Prostate gland (tissue), 2 donors: ENCODE measurements at regions not wholly inside any gene's neighbourhood (a gene's known extent, or its start where the extent isn't known, plus 50 kb on each side); places are given as distances from the start of the nearest gene placed in this dataset.

Experiments
- POLR2A ChIP-seq: fragments of 450-650 bp; IDR thresholded peaks from one replicate; pipeline ENCODE4 v1.6.1; 2016; ENCODE audit warnings: antibody characterized with exemption, mild to moderate bottlenecking
- TF ChIP-seq, protein P1 (sequence below), 4 experiments: fragments of 200-600 bp in 2 of 4; fragments of 450-650 bp in 2 of 4; sonication (generic) in 2 of 4; IDR thresholded peaks; 1 replicate in 3 of 4; 2 replicates in 1 of 4; pipeline ENCODE4 v1.5.1; 2016 to 2019; ENCODE audit warnings: antibody characterized with exemption in 4 of 4, mild to moderate bottlenecking in 2 of 4, moderate library complexity in 2 of 4

GRCh38 chr2:153394686-153395085 lies 83.9 kb downstream of the RPRM start:
- TF ChIP-seq, protein P1, sequence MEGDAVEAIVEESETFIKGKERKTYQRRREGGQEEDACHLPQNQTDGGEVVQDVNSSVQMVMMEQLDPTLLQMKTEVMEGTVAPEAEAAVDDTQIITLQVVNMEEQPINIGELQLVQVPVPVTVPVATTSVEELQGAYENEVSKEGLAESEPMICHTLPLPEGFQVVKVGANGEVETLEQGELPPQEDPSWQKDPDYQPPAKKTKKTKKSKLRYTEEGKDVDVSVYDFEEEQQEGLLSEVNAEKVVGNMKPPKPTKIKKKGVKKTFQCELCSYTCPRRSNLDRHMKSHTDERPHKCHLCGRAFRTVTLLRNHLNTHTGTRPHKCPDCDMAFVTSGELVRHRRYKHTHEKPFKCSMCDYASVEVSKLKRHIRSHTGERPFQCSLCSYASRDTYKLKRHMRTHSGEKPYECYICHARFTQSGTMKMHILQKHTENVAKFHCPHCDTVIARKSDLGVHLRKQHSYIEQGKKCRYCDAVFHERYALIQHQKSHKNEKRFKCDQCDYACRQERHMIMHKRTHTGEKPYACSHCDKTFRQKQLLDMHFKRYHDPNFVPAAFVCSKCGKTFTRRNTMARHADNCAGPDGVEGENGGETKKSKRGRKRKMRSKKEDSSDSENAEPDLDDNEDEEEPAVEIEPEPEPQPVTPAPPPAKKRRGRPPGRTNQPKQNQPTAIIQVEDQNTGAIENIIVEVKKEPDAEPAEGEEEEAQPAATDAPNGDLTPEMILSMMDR (IDR thresholded peaks at IDR 0.05) = no peak
- TF ChIP-seq POLR2A = no peak
